CMK (cell line): ENCODE measurements at regions not wholly inside any gene's neighbourhood (a gene's known extent, or its start where the extent isn't known, plus 50 kb on each side); places are given as distances from the start of the nearest gene placed in this dataset.

Experiments
- DNase-seq: peaks from one replicate; pipeline ENCODE4 v3.0.0-alpha.2; 2010; ENCODE audit warnings: low read depth

DNA sequence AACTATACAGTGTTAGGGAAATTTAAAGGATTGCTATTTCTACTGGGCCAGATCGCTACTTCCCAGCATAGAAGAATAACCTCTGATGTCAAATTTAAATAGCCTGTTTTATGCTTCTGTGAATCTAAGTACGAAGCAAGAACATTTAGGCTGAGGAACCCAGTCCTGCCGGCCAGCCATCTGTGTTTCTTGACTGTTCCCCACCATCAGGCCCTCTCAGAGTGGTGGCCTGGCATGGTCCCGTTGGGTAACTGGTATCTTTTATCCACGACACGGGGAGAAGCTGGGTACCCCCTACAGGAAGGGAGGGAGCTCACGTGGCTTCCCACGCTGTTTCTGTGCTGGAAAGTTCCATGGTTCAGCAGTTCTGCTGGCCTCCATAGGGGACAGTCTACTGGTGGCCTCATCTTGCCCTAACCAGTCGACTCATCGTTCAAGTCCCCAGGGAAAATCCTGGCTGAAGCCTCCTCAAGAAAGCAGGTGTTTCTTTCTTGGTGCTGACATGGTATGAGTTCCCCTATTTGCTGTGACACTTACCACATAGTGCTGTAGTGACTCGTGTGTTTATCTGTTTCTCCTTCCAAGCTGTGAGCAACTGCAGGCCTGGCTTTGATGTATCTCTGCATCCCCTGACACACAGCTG lies 201.7 kb upstream of the NLRP1 start:
- no peak for DNase-seq

DNA sequence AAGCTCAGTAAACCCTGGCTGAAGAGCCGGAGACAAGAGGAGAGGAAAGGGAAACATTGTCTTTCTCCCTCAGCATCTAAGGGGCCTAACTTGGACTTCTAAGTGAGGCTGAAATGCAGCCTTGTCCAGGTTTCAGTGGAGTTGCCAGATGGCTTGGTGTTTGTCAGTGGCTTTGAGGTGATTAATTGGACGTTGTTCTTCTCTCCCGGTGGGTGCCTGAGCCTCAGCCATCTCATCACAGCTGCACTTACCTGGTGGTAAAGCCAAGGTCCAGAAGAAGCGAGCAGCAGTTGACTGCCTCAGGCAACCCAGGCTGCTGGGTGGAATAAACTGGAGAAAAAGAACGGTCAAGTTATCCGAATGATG lies 202.2 kb upstream of the NLRP1 start:
- no peak for DNase-seq

DNA sequence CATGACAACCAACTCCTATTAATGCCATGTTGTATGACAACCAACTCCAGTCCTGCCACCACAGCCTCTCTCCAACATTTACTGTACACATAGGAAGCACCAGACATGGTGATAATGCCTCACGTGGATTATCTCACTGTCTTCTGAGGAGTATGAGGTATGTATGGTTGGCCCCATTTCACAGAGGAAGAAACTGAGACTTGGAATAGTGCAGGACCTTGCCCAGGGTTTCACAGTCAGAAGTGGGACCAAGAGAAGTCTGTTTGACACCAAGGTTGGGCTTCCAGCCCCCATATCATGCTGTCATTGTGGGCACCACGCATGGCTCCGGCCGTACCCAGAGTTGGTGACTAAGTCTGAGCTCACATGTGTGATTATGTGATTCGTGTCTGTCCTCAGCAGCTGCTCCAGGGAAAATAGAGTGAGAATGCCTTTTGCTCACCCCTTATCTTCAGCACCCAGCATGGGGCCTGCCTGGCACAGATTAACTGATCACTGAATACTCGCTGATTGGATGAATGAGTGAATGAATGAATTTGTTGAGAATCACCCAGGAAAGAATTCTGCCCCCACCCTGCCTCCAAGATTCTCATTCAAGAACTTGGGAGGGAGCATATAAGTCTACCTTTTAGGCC lies 204.1 kb upstream of the NLRP1 start:
- no peak for DNase-seq

DNA sequence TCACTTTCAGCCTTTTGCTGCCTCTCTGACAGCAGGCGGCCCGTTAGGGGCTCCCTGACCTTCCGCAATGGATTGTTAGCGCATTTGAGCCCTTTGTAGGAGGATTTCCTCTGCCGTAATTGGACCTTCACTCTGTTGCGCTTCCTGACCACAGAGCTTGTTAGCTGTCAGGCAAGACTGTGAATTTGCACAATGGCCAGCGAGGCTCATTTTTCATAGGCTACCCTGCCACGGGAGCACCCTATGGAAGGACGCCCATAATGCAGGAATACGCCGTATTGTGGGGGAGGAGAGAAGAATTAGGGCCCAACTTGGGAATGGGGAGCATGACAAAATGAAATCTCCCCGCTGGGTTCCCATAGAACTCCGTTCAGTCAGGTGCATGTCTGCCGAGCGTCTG lies 205.2 kb upstream of the NLRP1 start:
- DNase-seq: no peak

GRCh38 chr17:5793157-5793556 lies 208.8 kb upstream of the NLRP1 start:
- no peak for DNase-seq

- no peak for DNase-seq
Measured at GRCh38 chr17:5793899-5794298, 209.6 kb upstream of the NLRP1 start.

DNA sequence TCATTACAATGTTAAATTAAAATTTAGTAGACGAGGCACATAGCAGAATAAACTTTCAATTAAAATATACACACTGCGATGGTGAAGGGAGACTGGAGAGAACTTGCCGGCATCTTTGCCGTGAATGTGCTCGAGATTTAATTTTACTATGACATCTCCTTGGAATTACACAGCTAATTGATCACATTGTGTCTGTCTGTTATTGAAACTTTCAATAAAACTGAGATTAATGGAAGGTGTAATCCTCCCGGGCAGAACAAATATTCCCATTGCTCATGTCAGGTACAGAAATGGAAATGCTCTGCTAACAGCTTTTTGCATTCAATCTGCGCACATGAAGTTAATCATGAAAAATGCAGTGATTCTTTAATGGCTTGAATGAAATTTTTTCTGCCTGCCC lies 210.1 kb upstream of the NLRP1 start:
- DNase-seq: no peak

DNA sequence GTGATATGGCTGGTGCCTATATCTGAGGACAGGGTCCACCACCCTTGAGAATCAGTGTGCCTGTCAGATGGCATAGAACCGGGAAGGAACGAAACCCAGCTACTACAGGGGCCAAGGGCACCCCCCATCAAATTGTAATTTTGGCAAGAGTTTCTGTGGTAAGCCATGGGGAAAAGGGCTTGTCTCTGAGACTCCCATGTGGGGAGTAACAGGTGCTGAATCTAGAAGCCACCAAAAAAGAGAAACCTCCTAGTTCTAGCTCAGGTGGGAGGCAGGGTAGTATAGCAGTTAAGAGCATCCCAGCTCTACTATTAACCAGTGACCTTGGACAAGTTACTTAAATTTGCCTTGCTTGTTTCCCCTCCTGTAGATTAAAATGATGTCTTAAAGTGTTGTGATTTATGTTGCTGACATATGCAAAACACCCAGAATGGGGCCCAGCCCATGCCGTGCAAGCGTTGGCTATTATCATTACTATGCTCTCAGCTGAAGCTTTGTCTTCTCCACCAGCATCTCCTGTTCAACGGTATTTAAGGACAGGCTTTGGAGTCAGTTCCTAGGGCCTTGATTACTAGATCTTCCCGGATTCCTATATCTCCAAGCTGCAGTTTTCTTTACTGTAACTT lies 210.7 kb upstream of the NLRP1 start:
- no peak for DNase-seq

DNA sequence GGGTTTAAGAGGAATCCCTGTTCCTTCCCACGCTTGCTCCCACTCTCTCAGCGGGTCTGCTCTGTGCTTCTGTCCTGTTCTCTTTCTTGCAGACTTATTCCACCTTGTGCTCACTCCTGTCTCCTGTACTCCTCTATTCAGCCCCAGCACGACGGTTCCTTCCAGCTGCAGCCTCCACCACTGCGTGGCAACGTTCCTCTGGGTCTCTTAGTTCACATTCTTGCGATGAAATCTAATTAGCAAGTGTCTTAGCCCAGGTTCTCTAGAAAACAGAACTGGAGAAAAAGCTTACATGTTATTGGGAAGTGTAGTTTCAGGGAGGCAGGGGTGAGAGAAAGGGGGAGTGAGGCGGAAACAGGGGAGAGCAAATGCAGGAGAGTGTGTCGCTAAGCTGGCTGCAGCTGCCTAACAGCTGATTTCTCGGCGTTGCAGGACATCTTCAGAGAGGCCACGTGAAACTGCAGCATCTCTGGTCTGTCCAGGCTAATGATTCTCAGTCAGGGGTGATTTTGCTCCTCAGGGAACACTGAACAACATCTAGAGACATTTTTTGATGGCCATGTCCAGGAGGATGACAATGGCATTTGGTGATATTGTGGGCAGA lies 213.2 kb upstream of the NLRP1 start:
- DNase-seq: no peak

- no peak for DNase-seq
Measured at GRCh38 chr17:5798094-5798493, 213.8 kb upstream of the NLRP1 start.

GRCh38 chr17:5800131-5800530 lies 215.8 kb upstream of the NLRP1 start:
- DNase-seq: no peak

DNA sequence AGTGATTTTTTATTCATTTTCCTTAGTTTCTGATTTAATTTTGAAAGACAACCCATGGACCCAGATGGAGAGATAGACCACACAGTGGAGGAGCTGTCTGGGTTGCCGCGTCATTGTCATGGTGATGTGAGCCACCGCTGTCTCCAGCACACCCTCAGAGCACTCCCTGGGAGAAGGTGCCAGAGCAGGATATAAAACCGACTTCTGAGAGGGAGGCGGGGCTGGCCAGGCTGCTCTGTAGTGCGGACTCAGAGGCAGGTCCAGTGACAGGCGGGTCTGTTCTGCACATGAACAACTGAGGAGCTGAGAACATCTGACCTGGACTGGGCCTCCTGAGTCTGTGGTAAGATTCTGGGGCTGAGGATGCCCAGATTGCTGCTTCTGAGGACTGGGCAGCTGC lies 216.3 kb upstream of the NLRP1 start:
- no peak for DNase-seq

GRCh38 chr17:5804251-5804650 lies 219.9 kb upstream of the NLRP1 start:
- no peak for DNase-seq

- DNase-seq: no peak
Measured at GRCh38 chr17:5809056-5809455, 224.7 kb upstream of the NLRP1 start.

GRCh38 chr17:5809580-5810188 lies 225.4 kb upstream of the NLRP1 start:
- no peak for DNase-seq

GRCh38 chr17:5812590-5812989 lies 228.3 kb upstream of the NLRP1 start:
- DNase-seq: no peak

GRCh38 chr17:5813357-5813756 lies 229.0 kb upstream of the NLRP1 start:
- DNase-seq: no peak

- DNase-seq: no peak
Measured at GRCh38 chr17:5815396-5815795, 231.1 kb upstream of the NLRP1 start.

- no peak for DNase-seq
Measured at GRCh38 chr17:5816491-5817070, 232.3 kb upstream of the NLRP1 start.

- DNase-seq: no peak
Measured at GRCh38 chr17:5817475-5818395, 233.4 kb upstream of the NLRP1 start.

DNA sequence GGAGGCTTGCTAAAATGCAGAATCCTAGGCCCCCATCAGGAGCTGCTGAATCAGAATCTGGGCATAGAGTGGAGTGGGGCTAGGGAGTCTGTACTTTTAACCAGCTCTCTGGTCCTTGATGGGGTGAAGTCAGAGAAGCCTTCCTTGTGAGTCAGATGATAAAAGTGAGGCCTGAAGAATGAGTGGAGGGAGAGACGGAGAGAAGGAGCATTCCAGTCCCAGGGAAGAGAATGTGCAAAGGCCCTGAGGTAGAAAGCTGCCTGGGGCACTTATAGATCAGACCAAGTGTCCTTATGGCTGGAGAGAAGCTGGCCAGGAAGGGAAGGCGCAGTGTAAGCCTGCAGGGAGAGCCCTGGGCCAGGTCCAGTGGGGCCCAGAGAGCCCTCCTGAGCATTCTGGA lies 235.1 kb upstream of the NLRP1 start:
- DNase-seq: no peak
